HCT116 (cell line): ENCODE measurements at regions not wholly inside any gene's neighbourhood (a gene's known extent, or its start where the extent isn't known, plus 50 kb on each side); places are given as distances from the start of the nearest gene placed in this dataset.

Experiments used
- ATAC-seq: fragments of 200-7000 bp; cut with Tn5 transposase; 2 replicates; pipeline ENCODE4 v1.9.1; 2020; ENCODE audit warnings: mild to moderate bottlenecking, moderate library complexity
- BruUV-seq: library from RNA; stranded (reverse); fragments of 400-500 nt; replicated peaks from 2 replicates; lab custom pipeline; 2021; lab: Mats Ljungman, UMichigan
- CTCF ChIA-PET: fragments of 300-600 bp; sonication (Branson Sonifier 250); formaldehyde crosslinking; loops from one replicate; lab custom pipeline; 2021; ENCODE audit warnings: antibody characterized with exemption; lab: Charles Lee
- POLR2A ChIA-PET: fragments of 300-600, 350-600 bp; sonication (Branson Sonifier 250); formaldehyde crosslinking; loops from one replicate; lab custom pipeline; 2021; ENCODE audit warnings: antibody characterized with exemption; lab: Charles Lee
- RAD21 ChIA-PET, 2 experiments: fragments of 300-600 bp; sonication (Branson Sonifier 250); formaldehyde crosslinking; loops; one replicate each; lab custom pipeline; 2023; ENCODE audit warnings: low total read pairs in 2 of 2; ENCODE audit not compliant: uncharacterized antibody in 2 of 2, unreplicated experiment in 2 of 2, low non-redundant PET in 1 of 2; lab: Charles Lee
- DNase-seq: peaks from one replicate; pipeline ENCODE4 v3.0.0-alpha.2; 2010; ENCODE audit warnings: low read depth, low spot score
- H2AFZ ChIP-seq: fragments of 200-600 bp; shearing (Covaris generic), sonication (generic); 2 replicates; pipeline ENCODE4 v1.6.1; 2017; ENCODE audit warnings: low read depth, mixed run types, mixed read lengths, antibody characterized with exemption, low read length; ENCODE audit not compliant: poor library complexity, severe bottlenecking
- H3K27ac ChIP-seq: 2 replicates; pipeline ENCODE4 v1.5.1; 2012; ENCODE audit warnings: low read depth, low read length
- H3K27me3 ChIP-seq: fragments of 200-600 bp; sonication (generic); 2 replicates; pipeline ENCODE4 v1.6.1; 2016; ENCODE audit warnings: mixed run types, low read length, mixed read lengths; ENCODE audit not compliant: insufficient read depth
- H3K36me3 ChIP-seq, 2 experiments: fragments of 200-500 bp in 1 of 2; fragments of 200-600 bp in 1 of 2; sonication (Bioruptor generic) in 1 of 2; sonication (generic) in 1 of 2; 2 replicates each; pipeline versions ENCODE4 v1.5.1 to v1.6.1; 2014 to 2016; ENCODE audit warnings: low read length in 2 of 2, inconsistent platforms in 1 of 2, mixed read lengths in 1 of 2, mixed run types in 1 of 2; ENCODE audit not compliant: insufficient read depth in 2 of 2, control insufficient read depth in 1 of 2
- H3K4me1 ChIP-seq, 2 experiments: fragments of 200-600 bp in 1 of 2; sonication (generic) in 1 of 2; 2 replicates each; pipeline versions ENCODE4 v1.5.1 to v1.6.1; 2012 to 2017; ENCODE audit warnings: low read length in 2 of 2, inconsistent platforms in 1 of 2, mild to moderate bottlenecking in 1 of 2, mixed read lengths in 1 of 2, mixed run types in 1 of 2, moderate library complexity in 1 of 2; ENCODE audit not compliant: insufficient read depth in 2 of 2, control insufficient read depth in 1 of 2
- H3K4me2 ChIP-seq: fragments of 200-600 bp; sonication (generic); 2 replicates; pipeline ENCODE4 v1.6.1; 2017; ENCODE audit warnings: mixed run types, low read length, mixed read lengths
- H3K4me3 ChIP-seq, 2 experiments: fragments of 200-600 bp in 1 of 2; sonication (generic) in 1 of 2; replicated peaks in 1 of 2; 2 replicates each; pipeline ENCODE4 v1.5.1; 2011 to 2016; ENCODE audit warnings: low read length in 2 of 2, control low read depth in 1 of 2, low read depth in 1 of 2, mild to moderate bottlenecking in 1 of 2, mixed read lengths in 1 of 2, mixed run types in 1 of 2
- H3K79me2 ChIP-seq: fragments of 200-600 bp; sonication (generic); 2 replicates; pipeline ENCODE4 v1.6.1; 2017; ENCODE audit warnings: mild to moderate bottlenecking, mixed run types, low read length, moderate library complexity, mixed read lengths; ENCODE audit not compliant: insufficient read depth
- H3K9ac ChIP-seq: fragments of 200-600 bp; sonication (generic); 2 replicates; pipeline ENCODE4 v1.6.1; 2016; ENCODE audit warnings: low read length, mixed read lengths
- H3K9me2 ChIP-seq: fragments of 200-600 bp; sonication (generic), shearing (Covaris generic); 2 replicates; pipeline ENCODE4 v1.6.1; 2017; ENCODE audit warnings: mixed run types, mild to moderate bottlenecking, moderate library complexity; ENCODE audit not compliant: insufficient read depth
- H3K9me3 ChIP-seq, 2 experiments: fragments of 200-500 bp in 1 of 2; fragments of 200-600 bp in 1 of 2; sonication (Bioruptor generic) in 1 of 2; sonication (generic) in 1 of 2; 2 replicates each; pipeline ENCODE4 v1.6.1; 2014 to 2017; ENCODE audit warnings: low read length in 2 of 2, mixed read lengths in 2 of 2, inconsistent platforms in 1 of 2, low read depth in 1 of 2, mild to moderate bottlenecking in 1 of 2, mixed run types in 1 of 2, moderate library complexity in 1 of 2; ENCODE audit not compliant: control insufficient read depth in 1 of 2, insufficient read depth in 1 of 2
- H4K20me1 ChIP-seq: fragments of 200-600 bp; sonication (generic), shearing (Covaris generic); 2 replicates; pipeline ENCODE4 v1.6.1; 2017; ENCODE audit warnings: mixed run types, mild to moderate bottlenecking, moderate library complexity; ENCODE audit not compliant: insufficient read depth
- CEBPB ChIP-seq: IDR thresholded peaks from 2 replicates; pipeline ENCODE4 v1.6.1; 2012; ENCODE audit warnings: low read depth
- EZH2 ChIP-seq: fragments of 200-600 bp; sonication (generic); IDR thresholded peaks from 2 replicates; pipeline ENCODE4 v1.6.1; 2017; ENCODE audit warnings: antibody characterized with exemption, mixed run types
- JUND ChIP-seq: IDR thresholded peaks from 2 replicates; pipeline ENCODE4 v1.6.1; 2012
- POLR2AphosphoS5 ChIP-seq: IDR thresholded peaks from 2 replicates; pipeline ENCODE4 v1.6.1; 2011; ENCODE audit warnings: mild to moderate bottlenecking, low read depth, low read length, moderate library complexity
- REST ChIP-seq: IDR thresholded peaks from 2 replicates; pipeline ENCODE4 v1.6.1; 2012; ENCODE audit warnings: low read depth
- SP1 ChIP-seq: IDR thresholded peaks from 2 replicates; pipeline ENCODE4 v1.6.1; 2012; ENCODE audit warnings: low read depth
- YY1 ChIP-seq: IDR thresholded peaks from 2 replicates; pipeline ENCODE4 v1.6.1; 2011; ENCODE audit warnings: low read length, low read depth, moderate library complexity, mild to moderate bottlenecking; ENCODE audit not compliant: insufficient replicate concordance; ENCODE audit errors: extremely low read depth
- ZFX ChIP-seq: fragments of 450-650 bp; IDR thresholded peaks from 2 replicates; pipeline ENCODE4 v1.6.1; 2017
- intact Hi-C: fragments of 100-400 bp; cut with micrococcal nuclease; formaldehyde crosslinking; loops from 2 replicates; pipeline ENCODE4 v1.10.0; 2022
- TF ChIP-seq, protein P1 (sequence below), 3 experiments: fragments of 200-600 bp in 1 of 3; sonication (generic) in 1 of 3; IDR thresholded peaks in 2 of 3; conservative IDR thresholded peaks in 1 of 3; 2 replicates each; pipeline ENCODE4 v1.5.1; 2012 to 2017; ENCODE audit warnings: low read depth in 2 of 3, low read length in 2 of 3, antibody characterized with exemption in 1 of 3, borderline replicate concordance in 1 of 3, control low read depth in 1 of 3, mild to moderate bottlenecking in 1 of 3, mixed read lengths in 1 of 3, mixed run types in 1 of 3, moderate library complexity in 1 of 3; ENCODE audit not compliant: insufficient read depth in 1 of 3
- TF ChIP-seq, protein P2 (sequence below): IDR thresholded peaks from 2 replicates; pipeline ENCODE4 v1.6.1; 2011; ENCODE audit warnings: mild to moderate bottlenecking, low read length, moderate library complexity; ENCODE audit not compliant: insufficient replicate concordance; ENCODE audit errors: extremely low read depth
- TF ChIP-seq, protein P3 (sequence below): IDR thresholded peaks from 2 replicates; pipeline ENCODE4 v1.6.1; 2012

- Histone ChIP-seq H3K9me2 (no peaks in the 10 kb centered on the region), H3K27ac (no peak overlapping the region), H3K9me3 (peaks cover 4 to 32% of the 10 kb centered on the region in 2 experiments; a peak in 2 of 4 replicates), H2AFZ (no peak overlapping the region), H4K20me1 (no peaks in the 10 kb centered on the region), H3K4me2 (no peak overlapping the region), H3K27me3 (no peaks in the 10 kb centered on the region), H3K36me3 (no peaks in the 10 kb centered on the region), H3K4me1 (no peaks in the 10 kb centered on the region), H3K4me3 (no peak overlapping the region), H3K9ac (no peak overlapping the region), H3K79me2 (no peaks in the 10 kb centered on the region)
- ATAC-seq (no peak), DNase-seq (no peak)
- CTCF ChIA-PET = no interaction called here
- TF ChIP-seq, protein P1, sequence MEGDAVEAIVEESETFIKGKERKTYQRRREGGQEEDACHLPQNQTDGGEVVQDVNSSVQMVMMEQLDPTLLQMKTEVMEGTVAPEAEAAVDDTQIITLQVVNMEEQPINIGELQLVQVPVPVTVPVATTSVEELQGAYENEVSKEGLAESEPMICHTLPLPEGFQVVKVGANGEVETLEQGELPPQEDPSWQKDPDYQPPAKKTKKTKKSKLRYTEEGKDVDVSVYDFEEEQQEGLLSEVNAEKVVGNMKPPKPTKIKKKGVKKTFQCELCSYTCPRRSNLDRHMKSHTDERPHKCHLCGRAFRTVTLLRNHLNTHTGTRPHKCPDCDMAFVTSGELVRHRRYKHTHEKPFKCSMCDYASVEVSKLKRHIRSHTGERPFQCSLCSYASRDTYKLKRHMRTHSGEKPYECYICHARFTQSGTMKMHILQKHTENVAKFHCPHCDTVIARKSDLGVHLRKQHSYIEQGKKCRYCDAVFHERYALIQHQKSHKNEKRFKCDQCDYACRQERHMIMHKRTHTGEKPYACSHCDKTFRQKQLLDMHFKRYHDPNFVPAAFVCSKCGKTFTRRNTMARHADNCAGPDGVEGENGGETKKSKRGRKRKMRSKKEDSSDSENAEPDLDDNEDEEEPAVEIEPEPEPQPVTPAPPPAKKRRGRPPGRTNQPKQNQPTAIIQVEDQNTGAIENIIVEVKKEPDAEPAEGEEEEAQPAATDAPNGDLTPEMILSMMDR (IDR thresholded peaks at IDR 0.05 in 2 of 3, conservative IDR thresholded peaks at IDR 0.05 in 1 of 3; ENCODE audit: borderline replicate concordance in 1 of 3, insufficient read depth in 1 of 3, low read depth in 2 of 3, low read length in 2 of 3) = no peak
- TF ChIP-seq, protein P2, sequence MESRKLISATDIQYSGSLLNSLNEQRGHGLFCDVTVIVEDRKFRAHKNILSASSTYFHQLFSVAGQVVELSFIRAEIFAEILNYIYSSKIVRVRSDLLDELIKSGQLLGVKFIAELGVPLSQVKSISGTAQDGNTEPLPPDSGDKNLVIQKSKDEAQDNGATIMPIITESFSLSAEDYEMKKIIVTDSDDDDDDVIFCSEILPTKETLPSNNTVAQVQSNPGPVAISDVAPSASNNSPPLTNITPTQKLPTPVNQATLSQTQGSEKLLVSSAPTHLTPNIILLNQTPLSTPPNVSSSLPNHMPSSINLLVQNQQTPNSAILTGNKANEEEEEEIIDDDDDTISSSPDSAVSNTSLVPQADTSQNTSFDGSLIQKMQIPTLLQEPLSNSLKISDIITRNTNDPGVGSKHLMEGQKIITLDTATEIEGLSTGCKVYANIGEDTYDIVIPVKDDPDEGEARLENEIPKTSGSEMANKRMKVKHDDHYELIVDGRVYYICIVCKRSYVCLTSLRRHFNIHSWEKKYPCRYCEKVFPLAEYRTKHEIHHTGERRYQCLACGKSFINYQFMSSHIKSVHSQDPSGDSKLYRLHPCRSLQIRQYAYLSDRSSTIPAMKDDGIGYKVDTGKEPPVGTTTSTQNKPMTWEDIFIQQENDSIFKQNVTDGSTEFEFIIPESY = no peak
- no peak for TF ChIP-seq EZH2
- TF ChIP-seq POLR2AphosphoS5 = no peak
- TF ChIP-seq YY1 = no peak
- no peak for TF ChIP-seq REST
- TF ChIP-seq SP1 = no peak
- TF ChIP-seq, protein P3, sequence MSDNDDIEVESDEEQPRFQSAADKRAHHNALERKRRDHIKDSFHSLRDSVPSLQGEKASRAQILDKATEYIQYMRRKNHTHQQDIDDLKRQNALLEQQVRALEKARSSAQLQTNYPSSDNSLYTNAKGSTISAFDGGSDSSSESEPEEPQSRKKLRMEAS = no peak
- no peak for TF ChIP-seq ZFX
- TF ChIP-seq CEBPB = no peak
- no peak for TF ChIP-seq JUND
- BruUV-seq = no TSS peak
- intact Hi-C loops = no loop called here
- RAD21 ChIA-PET = no interaction called here
- POLR2A ChIA-PET = no interaction called here
Measured at GRCh38 chr4:57652779-57653178, 542.6 kb upstream of the IGFBP7 start.
